ENCODE measurements at regions not wholly inside any gene's neighbourhood (a gene's known extent, or its start where the extent isn't known, plus 50 kb on each side); places are given as distances from the start of the nearest gene placed in this dataset.
"Not testable (repeated sequence)": the region's sequence is repeated elsewhere in the genome, so short reads cannot be mapped to it uniquely, and the experiment has no call there.

DNA sequence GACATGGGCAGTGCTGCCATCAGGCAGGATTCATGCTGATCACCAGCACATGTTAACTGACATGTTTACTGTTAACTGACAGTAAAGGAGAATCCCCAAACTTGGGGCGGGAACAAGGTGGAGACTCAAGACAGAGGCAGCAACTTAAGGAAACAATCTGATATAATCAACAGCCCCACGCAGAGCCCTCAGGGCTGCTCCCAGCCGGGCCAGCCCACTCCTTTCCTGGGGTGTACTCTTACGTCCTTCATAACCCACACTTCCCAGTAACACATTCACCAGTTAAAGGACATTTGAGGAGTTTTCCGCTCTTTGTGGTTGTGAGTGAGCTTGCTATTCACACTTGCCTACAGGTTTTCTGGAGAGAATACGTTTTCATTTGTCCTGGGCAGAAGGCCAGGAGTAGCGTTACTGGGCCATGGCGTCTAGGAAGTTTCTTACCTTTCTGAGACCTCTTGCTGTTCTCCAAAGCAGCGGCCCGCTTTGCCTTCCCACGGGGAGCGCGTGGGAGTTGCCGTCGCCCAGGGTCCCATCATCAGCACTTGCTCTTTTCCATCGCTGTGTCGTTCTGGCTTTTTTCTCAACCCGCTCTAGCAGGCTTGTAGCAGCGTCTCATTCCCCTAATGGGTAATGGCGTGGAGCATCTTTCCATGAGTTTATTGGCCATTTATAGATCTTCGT is 56.4 kb downstream of the FOXF2 start:
- Histone ChIP-seq H3K27ac (ENCODE audit: low read depth in 1 of 2, low read length in 2 of 2) (no peak overlapping the region), H3K27me3 (ENCODE audit: control insufficient read depth in 1 of 2, insufficient read depth in 2 of 2, low read length in 1 of 2) (no peaks in the 10 kb centered on the region), H3K9me3 (ENCODE audit: control insufficient read depth, low read length) (peaks cover 2% of the 10 kb centered on the region), H3K36me3 (ENCODE audit: control insufficient read depth in 1 of 2, insufficient read depth in 2 of 2, low read length in 1 of 2) (no peaks in the 10 kb centered on the region), H3K4me1 (ENCODE audit: control insufficient read depth in 1 of 2, insufficient read depth in 2 of 2, low read length in 2 of 2) (no peaks in the 10 kb centered on the region), H3K4me3 (ENCODE audit: low read length in 2 of 2) (no peak overlapping the region)
- no peak for DNase-seq
- no peak for ATAC-seq (ENCODE audit: low FRiP score)
- intact Hi-C loops (cut with DNase I), result no loop called here
- WGBS, 2 donors, result 78 to 81% methylated on average over 21 of the region's 21 CpGs

DNA sequence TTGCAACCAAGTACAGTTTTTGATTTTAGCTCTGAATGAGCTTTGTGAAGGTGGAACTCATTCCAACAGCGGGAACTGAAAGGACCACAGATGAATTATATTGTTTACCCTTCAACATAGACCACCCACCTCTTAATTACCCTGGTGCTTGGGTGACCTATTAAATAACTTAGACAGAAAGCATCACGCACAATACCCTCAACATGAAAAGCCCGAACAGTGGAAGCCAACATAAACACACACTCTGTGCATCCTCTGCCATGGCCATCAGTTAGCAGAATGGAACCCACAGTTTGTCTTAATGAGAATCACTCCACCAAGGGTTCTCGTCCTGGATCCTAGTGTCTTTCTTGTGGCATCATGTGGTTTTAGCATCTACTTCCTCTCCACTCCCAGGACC is 60.5 kb downstream of the FOXF2 start:
- 59 to 67% methylated on average over 4 of the region's 4 CpGs for WGBS, 2 donors
- H3K27me3 ChIP-seq (ENCODE audit: control insufficient read depth in 1 of 2, insufficient read depth in 2 of 2, low read length in 1 of 2), result peaks cover 0 to 2% of the 10 kb centered on the region in 2 donors
- H3K9me3 ChIP-seq (ENCODE audit: control insufficient read depth, low read length), result peaks cover 10% of the 10 kb centered on the region
- H3K27ac ChIP-seq (ENCODE audit: low read depth in 1 of 2, low read length in 2 of 2), result no peak overlapping the region
- no peaks in the 10 kb centered on the region for H3K4me1 ChIP-seq (ENCODE audit: control insufficient read depth in 1 of 2, insufficient read depth in 2 of 2, low read length in 2 of 2)
- intact Hi-C loops (cut with DNase I), result no loop called here
- no peak for DNase-seq
- no peaks in the 10 kb centered on the region for H3K36me3 ChIP-seq (ENCODE audit: control insufficient read depth in 1 of 2, insufficient read depth in 2 of 2, low read length in 1 of 2)
- no peak overlapping the region for H3K4me3 ChIP-seq (ENCODE audit: low read length in 2 of 2)
- ATAC-seq (ENCODE audit: low FRiP score), result no peak

DNA sequence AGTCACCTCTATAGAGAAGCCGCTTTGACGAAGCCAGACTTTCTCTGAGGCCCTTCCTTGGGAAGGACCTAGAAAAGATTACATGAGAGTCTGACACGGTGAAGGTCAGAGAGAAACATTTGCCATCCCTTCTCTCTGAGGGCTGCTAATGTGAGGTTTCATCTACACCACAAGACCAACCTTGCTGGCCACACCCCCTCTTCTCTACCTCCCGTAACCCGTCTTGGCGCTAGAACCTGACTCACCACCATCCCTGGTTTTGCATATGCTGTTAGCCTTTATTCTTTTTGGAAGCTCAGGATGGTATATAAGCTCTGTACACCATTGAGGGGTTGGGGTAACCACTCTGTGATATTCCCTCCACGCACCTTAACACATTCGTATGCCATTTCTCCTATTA is 63.6 kb downstream of the FOXF2 start:
- peaks cover 0 to 2% of the 10 kb centered on the region in 2 donors for H3K27me3 ChIP-seq (ENCODE audit: control insufficient read depth in 1 of 2, insufficient read depth in 2 of 2, low read length in 1 of 2)
- WGBS, 2 donors, result 93 to 96% methylated on average over 8 of the region's 8 CpGs
- H3K4me1 ChIP-seq (ENCODE audit: control insufficient read depth in 1 of 2, insufficient read depth in 2 of 2, low read length in 2 of 2), result no peaks in the 10 kb centered on the region
- H3K4me3 ChIP-seq (ENCODE audit: low read length in 2 of 2), result no peak overlapping the region
- no peaks in the 10 kb centered on the region for H3K36me3 ChIP-seq (ENCODE audit: control insufficient read depth in 1 of 2, insufficient read depth in 2 of 2, low read length in 1 of 2)
- no peak overlapping the region for H3K27ac ChIP-seq (ENCODE audit: low read depth in 1 of 2, low read length in 2 of 2)
- DNase-seq (no peak), ATAC-seq (ENCODE audit: low FRiP score) (no peak)
- intact Hi-C loops (cut with DNase I), result no loop called here
- peaks cover 10% of the 10 kb centered on the region for H3K9me3 ChIP-seq (ENCODE audit: control insufficient read depth, low read length)

DNA sequence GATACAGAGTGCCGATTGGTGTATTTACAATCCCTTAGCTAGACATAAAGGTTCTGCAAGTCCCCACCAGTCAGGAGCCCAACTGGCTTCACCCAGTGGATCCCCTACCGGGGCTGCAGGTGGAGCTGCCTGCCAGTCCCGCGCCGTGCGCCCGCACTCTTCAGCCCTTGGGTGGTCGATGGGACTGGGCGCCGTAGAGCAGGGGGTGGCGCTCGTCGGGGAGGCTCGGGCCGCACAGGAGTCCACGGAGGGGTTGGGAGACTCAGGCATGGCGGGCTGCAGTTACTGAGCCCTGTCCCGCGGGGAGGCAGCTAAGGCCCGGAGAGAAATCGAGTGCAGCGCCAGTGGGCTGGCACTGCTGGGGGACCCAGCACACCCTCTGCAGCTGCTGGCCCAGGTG is 67.4 kb downstream of the FOXF2 start:
- H3K4me3 ChIP-seq (ENCODE audit: low read length in 2 of 2); intact Hi-C loops (cut with DNase I); H3K27ac ChIP-seq (ENCODE audit: low read depth in 1 of 2, low read length in 2 of 2); H3K27me3 ChIP-seq (ENCODE audit: control insufficient read depth in 1 of 2, insufficient read depth in 2 of 2, low read length in 1 of 2); H3K4me1 ChIP-seq (ENCODE audit: control insufficient read depth in 1 of 2, insufficient read depth in 2 of 2, low read length in 2 of 2); H3K9me3 ChIP-seq (ENCODE audit: control insufficient read depth, low read length); ATAC-seq (ENCODE audit: low FRiP score); H3K36me3 ChIP-seq (ENCODE audit: control insufficient read depth in 1 of 2, insufficient read depth in 2 of 2, low read length in 1 of 2); DNase-seq: not testable (repeated sequence)
- 90 to 97% methylated on average over 19 to 22 of the region's 22 CpGs for WGBS, 2 donors

DNA sequence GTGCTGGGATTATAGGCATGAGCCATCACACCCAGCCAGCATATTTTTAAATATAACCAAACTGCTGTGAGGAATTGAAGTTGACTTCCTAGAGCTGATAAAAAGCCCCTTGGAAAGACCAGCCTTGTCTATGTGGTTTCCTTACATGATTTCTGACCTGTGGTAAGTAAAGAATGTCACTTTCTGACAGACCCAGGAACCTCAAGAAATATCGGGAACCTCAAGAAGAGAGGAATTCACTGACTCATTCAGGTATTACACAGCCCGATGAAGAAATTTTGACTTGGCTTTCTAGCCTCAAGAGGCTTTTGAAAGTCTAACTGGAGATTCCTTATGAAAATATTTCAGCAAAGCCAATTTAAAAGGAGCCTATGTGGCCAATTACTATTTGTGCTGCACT is 71.8 kb downstream of the FOXF2 start:
- Histone ChIP-seq H3K36me3 (ENCODE audit: control insufficient read depth in 1 of 2, insufficient read depth in 2 of 2, low read length in 1 of 2) (no peaks in the 10 kb centered on the region), H3K4me1 (ENCODE audit: control insufficient read depth in 1 of 2, insufficient read depth in 2 of 2, low read length in 2 of 2) (no peaks in the 10 kb centered on the region), H3K9me3 (ENCODE audit: control insufficient read depth, low read length) (no peaks in the 10 kb centered on the region), H3K27me3 (ENCODE audit: control insufficient read depth in 1 of 2, insufficient read depth in 2 of 2, low read length in 1 of 2) (no peaks in the 10 kb centered on the region), H3K4me3 (ENCODE audit: low read length in 2 of 2) (no peak overlapping the region), H3K27ac (ENCODE audit: low read depth in 1 of 2, low read length in 2 of 2) (no peak overlapping the region)
- WGBS, 2 donors, result 52 to 68% methylated on average over 2 of the region's 2 CpGs
- ATAC-seq (ENCODE audit: low FRiP score) (no peak), DNase-seq (no peak)
- intact Hi-C loops (cut with DNase I), result no loop called here

DNA sequence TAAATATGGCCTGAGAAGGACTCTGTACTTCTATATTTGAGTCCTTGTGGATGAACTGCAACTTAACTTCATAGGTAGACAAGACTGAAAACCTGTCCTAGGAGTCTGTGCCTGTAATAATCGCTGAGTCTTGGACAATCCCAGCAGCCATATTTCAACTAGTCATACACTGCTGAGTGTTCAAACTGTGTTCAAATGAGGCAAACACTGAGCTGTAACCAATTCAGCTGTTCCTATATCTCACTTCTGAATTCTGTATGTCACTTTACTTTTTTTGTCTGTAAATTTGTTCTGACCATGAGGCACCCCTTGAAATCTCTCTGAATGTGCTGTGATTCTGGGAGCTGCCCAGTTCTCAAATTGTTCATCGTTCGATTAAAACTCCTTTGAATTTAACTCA is 72.4 kb downstream of the FOXF2 start:
- Histone ChIP-seq H3K9me3 (ENCODE audit: control insufficient read depth, low read length) (no peaks in the 10 kb centered on the region), H3K4me3 (ENCODE audit: low read length in 2 of 2) (no peak overlapping the region), H3K27ac (ENCODE audit: low read depth in 1 of 2, low read length in 2 of 2) (no peak overlapping the region), H3K27me3 (ENCODE audit: control insufficient read depth in 1 of 2, insufficient read depth in 2 of 2, low read length in 1 of 2) (no peaks in the 10 kb centered on the region), H3K36me3 (ENCODE audit: control insufficient read depth in 1 of 2, insufficient read depth in 2 of 2, low read length in 1 of 2) (no peaks in the 10 kb centered on the region), H3K4me1 (ENCODE audit: control insufficient read depth in 1 of 2, insufficient read depth in 2 of 2, low read length in 2 of 2) (no peaks in the 10 kb centered on the region)
- DNase-seq (no peak), ATAC-seq (ENCODE audit: low FRiP score) (no peak)
- intact Hi-C loops (cut with DNase I), result no loop called here
- 90 to 91% methylated on average over 3 of the region's 3 CpGs for WGBS, 2 donors

DNA sequence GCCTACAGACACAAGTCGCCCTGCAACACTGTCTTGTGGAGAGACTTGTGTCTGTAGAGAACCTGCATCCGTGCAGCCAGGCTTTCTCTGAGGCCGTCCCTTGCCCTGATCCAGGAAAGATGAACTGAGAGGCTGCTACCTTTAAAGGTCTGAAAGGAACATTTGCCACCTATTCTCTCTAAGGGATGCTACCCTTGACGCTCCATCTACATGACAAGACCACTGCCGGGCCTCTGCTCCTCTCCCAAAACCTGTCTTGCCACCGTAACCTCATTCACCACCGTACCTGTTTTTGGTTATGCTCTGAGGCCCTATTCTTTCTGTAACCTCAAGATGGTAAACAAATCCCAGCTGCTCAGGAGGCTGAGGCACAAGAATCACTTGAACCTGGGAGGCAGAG is 73.9 kb downstream of the FOXF2 start:
- no peaks in the 10 kb centered on the region for H3K4me1 ChIP-seq (ENCODE audit: control insufficient read depth in 1 of 2, insufficient read depth in 2 of 2, low read length in 2 of 2)
- H3K36me3 ChIP-seq (ENCODE audit: control insufficient read depth in 1 of 2, insufficient read depth in 2 of 2, low read length in 1 of 2), result no peaks in the 10 kb centered on the region
- intact Hi-C loops (cut with DNase I), result no loop called here
- WGBS, 2 donors, result 90 to 92% methylated on average over 7 of the region's 7 CpGs
- no peak for ATAC-seq (ENCODE audit: low FRiP score)
- no peak for DNase-seq
- no peaks in the 10 kb centered on the region for H3K27me3 ChIP-seq (ENCODE audit: control insufficient read depth in 1 of 2, insufficient read depth in 2 of 2, low read length in 1 of 2)
- H3K9me3 ChIP-seq (ENCODE audit: control insufficient read depth, low read length), result no peaks in the 10 kb centered on the region
- no peak overlapping the region for H3K4me3 ChIP-seq (ENCODE audit: low read length in 2 of 2)
- H3K27ac ChIP-seq (ENCODE audit: low read depth in 1 of 2, low read length in 2 of 2), result no peak overlapping the region

DNA sequence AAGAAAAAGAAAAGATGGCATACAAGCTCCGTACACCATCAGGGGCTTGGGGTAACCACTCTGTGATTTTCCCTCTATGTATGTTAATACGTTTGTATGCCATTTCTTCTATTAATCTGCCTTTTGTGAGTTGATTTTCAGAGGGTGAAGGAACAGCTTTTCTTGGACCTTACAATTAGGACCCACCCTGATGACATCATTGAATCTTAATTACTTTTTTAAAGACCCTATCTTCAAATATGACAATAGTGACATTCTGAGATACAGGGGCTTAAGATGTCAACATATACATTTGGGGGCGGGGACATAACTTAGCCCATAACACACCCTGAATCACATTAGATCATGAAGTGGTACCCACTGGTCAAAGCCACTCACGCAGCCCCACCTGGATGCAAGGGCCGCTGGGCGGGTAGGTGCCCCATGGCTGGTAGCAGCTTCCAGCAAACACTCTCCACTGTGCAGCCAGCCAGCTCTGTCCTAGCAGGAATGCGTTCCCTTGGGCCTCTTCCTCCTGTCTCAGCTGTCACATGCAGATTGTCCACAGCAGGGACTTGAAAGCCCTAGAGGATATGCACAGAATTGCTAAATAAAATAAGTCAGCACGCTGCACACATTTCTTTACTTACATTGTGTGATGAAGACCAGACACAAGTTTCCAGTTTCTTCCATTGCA is 74.5 kb downstream of the FOXF2 start:
- ATAC-seq (ENCODE audit: low FRiP score), result no peak

DNA sequence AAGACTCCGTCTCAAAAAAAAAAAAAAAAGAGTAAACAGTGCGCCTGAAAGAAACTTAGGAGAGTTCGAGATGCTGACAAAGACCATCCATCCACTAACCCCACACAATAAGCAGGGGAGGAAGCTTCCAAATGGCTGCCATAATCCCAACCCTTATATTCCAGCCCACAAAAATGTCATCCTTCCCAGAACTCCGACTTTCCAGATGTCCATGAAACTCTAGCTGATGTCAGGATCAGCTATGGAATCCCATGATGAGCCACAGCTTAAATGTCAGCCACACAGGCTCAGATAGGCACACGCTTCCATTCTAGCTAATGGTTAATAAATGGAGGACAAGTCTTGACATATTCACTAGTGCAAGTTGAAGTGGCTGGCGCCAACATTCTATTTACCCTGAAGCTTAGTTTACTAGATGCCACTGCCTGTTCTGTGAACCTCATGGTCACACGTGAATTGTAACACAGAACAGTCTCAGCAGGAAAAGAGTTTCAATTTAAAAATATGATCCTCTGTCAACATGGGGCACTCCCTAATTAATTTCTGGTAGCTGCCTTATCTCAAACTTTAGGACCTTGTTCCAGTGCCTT is 75.5 kb downstream of the FOXF2 start:
- DNase-seq (no peak), ATAC-seq (ENCODE audit: low FRiP score) (no peak)
- WGBS, 2 donors, result 88 to 93% methylated on average over 7 of the region's 7 CpGs
- intact Hi-C loops (cut with DNase I), result no loop called here
- Histone ChIP-seq H3K27ac (ENCODE audit: low read depth in 1 of 2, low read length in 2 of 2) (no peak overlapping the region), H3K9me3 (ENCODE audit: control insufficient read depth, low read length) (no peaks in the 10 kb centered on the region), H3K36me3 (ENCODE audit: control insufficient read depth in 1 of 2, insufficient read depth in 2 of 2, low read length in 1 of 2) (no peaks in the 10 kb centered on the region), H3K4me3 (ENCODE audit: low read length in 2 of 2) (no peak overlapping the region), H3K4me1 (ENCODE audit: control insufficient read depth in 1 of 2, insufficient read depth in 2 of 2, low read length in 2 of 2) (no peaks in the 10 kb centered on the region), H3K27me3 (ENCODE audit: control insufficient read depth in 1 of 2, insufficient read depth in 2 of 2, low read length in 1 of 2) (no peaks in the 10 kb centered on the region)

More for the DNA sequence above, 74.5 kb downstream of the FOXF2 start:
- no peak for DNase-seq
- no peaks in the 10 kb centered on the region for H3K36me3 ChIP-seq (ENCODE audit: control insufficient read depth in 1 of 2, insufficient read depth in 2 of 2, low read length in 1 of 2)
- no peak overlapping the region for H3K27ac ChIP-seq (ENCODE audit: low read depth in 1 of 2, low read length in 2 of 2)
- H3K27me3 ChIP-seq (ENCODE audit: control insufficient read depth in 1 of 2, insufficient read depth in 2 of 2, low read length in 1 of 2), result no peaks in the 10 kb centered on the region
- no peaks in the 10 kb centered on the region for H3K4me1 ChIP-seq (ENCODE audit: control insufficient read depth in 1 of 2, insufficient read depth in 2 of 2, low read length in 2 of 2)
- intact Hi-C loops (cut with DNase I), result no loop called here
- H3K9me3 ChIP-seq (ENCODE audit: control insufficient read depth, low read length), result no peaks in the 10 kb centered on the region
- WGBS, 2 donors, result 89 to 92% methylated on average over 8 of the region's 8 CpGs
- H3K4me3 ChIP-seq (ENCODE audit: low read length in 2 of 2), result no peak overlapping the region
